ENCODE measurements at regions not wholly inside any gene's neighbourhood (a gene's known extent, or its start where the extent isn't known, plus 50 kb on each side); places are given as distances from the start of the nearest gene placed in this dataset.
"Not testable (repeated sequence)": the region's sequence is repeated elsewhere in the genome, so short reads cannot be mapped to it uniquely, and the experiment has no call there.

GRCh38 chr2:53490659-53491058 lies 276.9 kb upstream of the CHAC2 start:
- Histone ChIP-seq H3K27ac (no peak overlapping the region), H3K4me1 (no peaks in the 10 kb centered on the region), H3K4me3 (no peak overlapping the region), H3K36me3 (no peaks in the 10 kb centered on the region), H3K27me3 (no peaks in the 10 kb centered on the region), H3K9me3 (no peaks in the 10 kb centered on the region)
- DNase-seq = no peak
- TF ChIP-seq POLR2A (IDR thresholded peaks at IDR 0.05) = no peak
- TF ChIP-seq CTCF (IDR thresholded peaks at IDR 0.05) = no peak

- not testable (repeated sequence) for H3K4me3 ChIP-seq, DNase-seq, H3K36me3 ChIP-seq, H3K27me3 ChIP-seq, H3K9me3 ChIP-seq, H3K4me1 ChIP-seq, H3K27ac ChIP-seq
These were observed 281.3 kb upstream of the CHAC2 start for GRCh38 chr2:53486185-53486899.

- no peak for DNase-seq
- Histone ChIP-seq H3K36me3 (no peaks in the 10 kb centered on the region), H3K27me3 (no peaks in the 10 kb centered on the region), H3K4me3 (no peak overlapping the region), H3K27ac (no peak overlapping the region), H3K9me3 (no peaks in the 10 kb centered on the region), H3K4me1 (no peaks in the 10 kb centered on the region)
- TF ChIP-seq POLR2A (IDR thresholded peaks at IDR 0.05) (no peak), CTCF (IDR thresholded peaks at IDR 0.05) (no peak)
These were observed 282.4 kb upstream of the CHAC2 start for GRCh38 chr2:53485021-53485728.

GRCh38 chr2:53484531-53484930 lies 283.1 kb upstream of the CHAC2 start:
- no peak for TF ChIP-seq POLR2A (IDR thresholded peaks at IDR 0.05)
- no peak for TF ChIP-seq CTCF (IDR thresholded peaks at IDR 0.05)

GRCh38 chr2:53477517-53477916 lies 290.1 kb upstream of the CHAC2 start:
- Histone ChIP-seq H3K27ac (no peak overlapping the region), H3K27me3 (no peaks in the 10 kb centered on the region), H3K4me1 (no peaks in the 10 kb centered on the region), H3K9me3 (no peaks in the 10 kb centered on the region), H3K36me3 (no peaks in the 10 kb centered on the region), H3K4me3 (no peak overlapping the region)
- no peak for TF ChIP-seq CTCF (IDR thresholded peaks at IDR 0.05)
- no peak for TF ChIP-seq POLR2A (IDR thresholded peaks at IDR 0.05)
- no peak for DNase-seq

More at GRCh38 chr2:53484531-53484930, 283.1 kb upstream of the CHAC2 start:
- H3K36me3 ChIP-seq = no peaks in the 10 kb centered on the region
- no peaks in the 10 kb centered on the region for H3K27me3 ChIP-seq
- H3K4me3 ChIP-seq = no peak overlapping the region
- H3K27ac ChIP-seq = no peak overlapping the region
- no peaks in the 10 kb centered on the region for H3K4me1 ChIP-seq
- no peaks in the 10 kb centered on the region for H3K9me3 ChIP-seq
- no peak for DNase-seq

GRCh38 chr2:53476834-53477233 lies 290.8 kb upstream of the CHAC2 start:
- Histone ChIP-seq H3K9me3 (no peaks in the 10 kb centered on the region), H3K27ac (no peak overlapping the region), H3K27me3 (no peaks in the 10 kb centered on the region), H3K36me3 (no peaks in the 10 kb centered on the region), H3K4me1 (no peaks in the 10 kb centered on the region), H3K4me3 (no peak overlapping the region)
- DNase-seq = no peak
- TF ChIP-seq CTCF (IDR thresholded peaks at IDR 0.05) (no peak), POLR2A (IDR thresholded peaks at IDR 0.05) (no peak)

Data from Peyer's patch (tissue), 4 donors.